HEK293 (cell line): ENCODE measurements at regions not wholly inside any gene's neighbourhood (a gene's known extent, or its start where the extent isn't known, plus 50 kb on each side); places are given as distances from the start of the nearest gene placed in this dataset.

Experiments
- ATF2 ChIP-seq: fragments of 450-650 bp; formaldehyde crosslinking; IDR thresholded peaks from 2 replicates; pipeline ENCODE4 v1.5.1; 2016; ENCODE audit warnings: missing biosample characterization, missing genetic modification characterization, low read depth
- CTCF ChIP-seq: fragments of 450-650 bp; formaldehyde crosslinking; IDR thresholded peaks from 2 replicates; pipeline ENCODE4 v1.5.1; 2016; ENCODE audit warnings: missing biosample characterization, missing genetic modification characterization
- ELK4 ChIP-seq: IDR thresholded peaks from 2 replicates; pipeline ENCODE4 v1.6.1; 2011; ENCODE audit warnings: mild to moderate bottlenecking, low read depth, low read length, borderline replicate concordance
- SCRT1 ChIP-seq: fragments of 450-650 bp; formaldehyde crosslinking; IDR thresholded peaks from 2 replicates; pipeline ENCODE4 v1.5.1; 2016; ENCODE audit warnings: missing biosample characterization, missing genetic modification characterization, borderline replicate concordance
- TSHZ1 ChIP-seq: fragments of 450-650 bp; formaldehyde crosslinking; IDR thresholded peaks from 2 replicates; pipeline ENCODE4 v1.5.1; 2016; ENCODE audit warnings: missing biosample characterization, missing genetic modification characterization, borderline replicate concordance
- ZBTB26 ChIP-seq: fragments of 450-650 bp; formaldehyde crosslinking; optimal IDR thresholded peaks from 2 replicates; pipeline ENCODE3; 2016; ENCODE audit warnings: missing biosample characterization, mild to moderate bottlenecking, missing genetic modification characterization
- ZEB2 ChIP-seq: fragments of 450-650 bp; formaldehyde crosslinking; IDR thresholded peaks from 2 replicates; pipeline ENCODE4 v1.5.1; 2016; ENCODE audit warnings: missing biosample characterization, missing genetic modification characterization
- ZNF274 ChIP-seq, 2 experiments: fragments of 200-500 bp in 1 of 2; fragments of 450-650 bp in 1 of 2; sonication (Bioruptor generic) in 1 of 2; formaldehyde crosslinking in 1 of 2; IDR thresholded peaks; 2 replicates each; pipeline versions ENCODE4 v1.5.1 to v1.6.1; 2014 to 2016; ENCODE audit warnings: borderline replicate concordance in 1 of 2, inconsistent platforms in 1 of 2, low read length in 1 of 2, missing biosample characterization in 1 of 2, missing genetic modification characterization in 1 of 2
- ZNF423 ChIP-seq: fragments of 450-650 bp; formaldehyde crosslinking; IDR thresholded peaks from 2 replicates; pipeline ENCODE4 v1.5.1; 2016; ENCODE audit warnings: missing biosample characterization, missing genetic modification characterization
- ZNF561 ChIP-seq: fragments of 450-650 bp; IDR thresholded peaks from 2 replicates; pipeline ENCODE4 v1.5.1; 2018; ENCODE audit warnings: missing biosample characterization, missing genetic modification characterization, borderline replicate concordance
- ZNF624 ChIP-seq: fragments of 450-650 bp; formaldehyde crosslinking; IDR thresholded peaks from 2 replicates; pipeline ENCODE4 v1.5.1; 2017; ENCODE audit warnings: missing biosample characterization, missing genetic modification characterization

- TF ChIP-seq ZBTB26 (tag by site-specific recombination) (no peak), CTCF (tag by site-specific recombination) (no peak), ZNF423 (no peak), ZEB2 (no peak), ZNF561 (tag by site-specific recombination) (no peak), TSHZ1 (tag by site-specific recombination) (no peak), ZNF274 (IDR thresholded peaks at IDR 0.05; ENCODE audit: low read length) (no peak), ZNF274 (tag by site-specific recombination; IDR thresholded peaks at IDR 0.05; ENCODE audit: borderline replicate concordance) (no peak), SCRT1 (tag by site-specific recombination) (no peak), ZNF624 (tag by site-specific recombination) (no peak), ATF2 (tag by site-specific recombination) (no peak), ELK4 (no peak)
Measured at GRCh38 chr5:171692936-171693335, 92.7 kb upstream of the SMIM23 start.
